Endothelial cell of umbilical vein (primary cell): ENCODE measurements at regions not wholly inside any gene's neighbourhood (a gene's known extent, or its start where the extent isn't known, plus 50 kb on each side); places are given as distances from the start of the nearest gene placed in this dataset.

ENCODE experiments used
- BruUV-seq: library from RNA; stranded (reverse); fragments of 400-500 nt; replicated peaks from 2 replicates; lab custom pipeline; 2021; lab: Mats Ljungman, UMichigan
- CTCF ChIA-PET: fragments of 300-600, 350-600 bp; sonication (Branson Sonifier 250); formaldehyde crosslinking; loops from one replicate; lab custom pipeline; 2021; ENCODE audit warnings: antibody characterized with exemption, inconsistent platforms; lab: Charles Lee
- POLR2A ChIA-PET: fragments of 300-600, 350-600 bp; sonication (Branson Sonifier 250); formaldehyde crosslinking; loops from one replicate; lab custom pipeline; 2021; ENCODE audit warnings: antibody characterized with exemption, inconsistent platforms; lab: Charles Lee
- DNase-seq: peaks from one replicate; pipeline ENCODE4 v3.0.0-alpha.2; 2011; ENCODE audit warnings: low read depth, low spot score
- FAIRE-seq: peaks from 2 replicates; lab custom pipeline; 2011; peaks lifted over from hg19 to GRCh38; lab: Jason Lieb, UNC
- H2AFZ ChIP-seq: 2 replicates; pipeline ENCODE4 v1.6.0; 2012; ENCODE audit warnings: low read depth, low read length, control low read depth, inconsistent platforms
- H3K27ac ChIP-seq: 2 replicates; pipeline ENCODE4 v1.5.1; 2011; ENCODE audit warnings: low read depth, mild to moderate bottlenecking, control low read depth, low read length, moderate library complexity; ENCODE audit not compliant: insufficient read depth
- H3K27me3 ChIP-seq, 2 experiments: 2 replicates each; pipeline versions ENCODE4 v1.6.0 to v1.6.1; 2011; ENCODE audit warnings: low read length in 2 of 2, mixed read lengths in 1 of 2; ENCODE audit not compliant: control insufficient read depth in 2 of 2, insufficient read depth in 2 of 2
- H3K36me3 ChIP-seq, 2 experiments: 2 replicates in 1 of 2; 3 replicates in 1 of 2; pipeline ENCODE4 v1.5.1; 2011; ENCODE audit warnings: low read length in 2 of 2, mild to moderate bottlenecking in 1 of 2, moderate library complexity in 1 of 2; ENCODE audit not compliant: control insufficient read depth in 2 of 2, insufficient read depth in 2 of 2; ENCODE audit errors: extremely low read depth in 1 of 2
- H3K4me1 ChIP-seq: 3 replicates; pipeline ENCODE4 v1.5.1; 2011; ENCODE audit warnings: mild to moderate bottlenecking, low read length; ENCODE audit not compliant: control insufficient read depth, insufficient read depth; ENCODE audit errors: extremely low read depth
- H3K4me2 ChIP-seq: 2 replicates; pipeline ENCODE4 v1.6.1; 2011; ENCODE audit warnings: low read length, control low read depth, mixed read lengths; ENCODE audit not compliant: insufficient read depth
- H3K4me3 ChIP-seq, 3 experiments: fragments of 200-600 bp in 1 of 3; sonication (generic), shearing (Covaris generic) in 1 of 3; replicated peaks in 1 of 3; 2 replicates each; pipeline ENCODE4 v1.5.1; 2011 to 2016; ENCODE audit warnings: control low read depth in 3 of 3, low read length in 3 of 3, mild to moderate bottlenecking in 2 of 3, inconsistent platforms in 1 of 3, low read depth in 1 of 3, moderate library complexity in 1 of 3; ENCODE audit not compliant: insufficient read depth in 1 of 3
- H3K79me2 ChIP-seq: 2 replicates; pipeline ENCODE4 v1.6.0; 2012; ENCODE audit warnings: low read length, inconsistent platforms; ENCODE audit not compliant: control insufficient read depth, insufficient read depth
- H3K9ac ChIP-seq: replicated peaks from 2 replicates; pipeline ENCODE3; 2011; ENCODE audit warnings: low read length, control low read depth; ENCODE audit not compliant: insufficient read depth; ENCODE audit errors: extremely low read depth
- H3K9me1 ChIP-seq: replicated peaks from 3 replicates; pipeline ENCODE4 v1.6.0; 2011; ENCODE audit warnings: mild to moderate bottlenecking, low read length; ENCODE audit not compliant: control insufficient read depth, insufficient read depth; ENCODE audit errors: extremely low read depth
- H3K9me3 ChIP-seq: replicated peaks from 2 replicates; pipeline ENCODE4 v1.5.1; 2012; ENCODE audit warnings: low read length, inconsistent platforms; ENCODE audit not compliant: control insufficient read depth, insufficient read depth
- H4K20me1 ChIP-seq: replicated peaks from 2 replicates; pipeline ENCODE3; 2011; ENCODE audit warnings: mild to moderate bottlenecking, low read length; ENCODE audit not compliant: control insufficient read depth, insufficient read depth; ENCODE audit errors: extremely low read depth
- EZH2 ChIP-seq: IDR thresholded peaks from 2 replicates; pipeline ENCODE4 v1.6.1; 2012; ENCODE audit warnings: borderline replicate concordance, low read depth, mild to moderate bottlenecking, moderate library complexity, low read length, inconsistent platforms; ENCODE audit not compliant: severe bottlenecking
- FOS ChIP-seq: IDR thresholded peaks from 2 replicates; pipeline ENCODE4 v1.6.1; 2011; ENCODE audit warnings: mild to moderate bottlenecking, low read length, moderate library complexity, borderline replicate concordance; ENCODE audit not compliant: insufficient read depth
- GATA2 ChIP-seq: IDR thresholded peaks from 2 replicates; pipeline ENCODE4 v1.7.0; 2011; ENCODE audit warnings: low read depth, mild to moderate bottlenecking, moderate library complexity, mixed read lengths, low read length; ENCODE audit not compliant: insufficient read length, insufficient read depth
- JUN ChIP-seq: IDR thresholded peaks from 2 replicates; pipeline ENCODE4 v1.6.1; 2011; ENCODE audit warnings: borderline replicate concordance, low read depth; ENCODE audit not compliant: insufficient read length, insufficient read depth
- MYC ChIP-seq: IDR thresholded peaks from one replicate; pipeline ENCODE4 v1.6.1; 2011; ENCODE audit warnings: mild to moderate bottlenecking, low read depth, low read length
- POLR2A ChIP-seq: IDR thresholded peaks from 2 replicates; pipeline ENCODE4 v1.6.1; 2012; ENCODE audit warnings: low read depth, mild to moderate bottlenecking, control low read depth, low read length
- POLR2AphosphoS5 ChIP-seq: IDR thresholded peaks from 2 replicates; pipeline ENCODE4 v1.6.1; 2012; ENCODE audit warnings: low read depth, mild to moderate bottlenecking, control low read depth, low read length, moderate library complexity; ENCODE audit not compliant: insufficient read depth
- dilution Hi-C: fragments of 300-500 bp; cut with MboI; formaldehyde crosslinking; loops from one replicate; pipeline ENCODE4 v1.15.0; 2019; ENCODE audit warnings: low sequenced_read_pairs; ENCODE audit not compliant: extremely low pct_ligation_motif_present
- intact Hi-C: fragments of 100-400 bp; cut with micrococcal nuclease; formaldehyde crosslinking; loops from one replicate; pipeline ENCODE4 v1.10.0; 2022
- TF ChIP-seq, protein P1 (sequence below): IDR thresholded peaks from 2 replicates; pipeline ENCODE4 v1.6.1; 2011; ENCODE audit not compliant: insufficient read depth, insufficient read length
- TF ChIP-seq, protein P2 (sequence below), 2 donors: IDR thresholded peaks; 1 replicate in 1 of 2; 2 replicates in 1 of 2; pipeline ENCODE4 v1.5.1; 2011; ENCODE audit warnings: low read length in 2 of 2, mild to moderate bottlenecking in 2 of 2, moderate library complexity in 2 of 2, control low read depth in 1 of 2, inconsistent platforms in 1 of 2, low read depth in 1 of 2; ENCODE audit not compliant: insufficient read depth in 1 of 2; ENCODE audit errors: extremely low read depth in 1 of 2

GRCh38 chr9:95689669-95690068 lies 172.9 kb upstream of the PTCH1 start:
- intact Hi-C loops = no loop called here
- no peak for FAIRE-seq
- H3K4me1 ChIP-seq = no peaks in the 10 kb centered on the region
- no peaks in the 10 kb centered on the region for H3K79me2 ChIP-seq
- TF ChIP-seq EZH2 = no peak
- TF ChIP-seq, protein P1, sequence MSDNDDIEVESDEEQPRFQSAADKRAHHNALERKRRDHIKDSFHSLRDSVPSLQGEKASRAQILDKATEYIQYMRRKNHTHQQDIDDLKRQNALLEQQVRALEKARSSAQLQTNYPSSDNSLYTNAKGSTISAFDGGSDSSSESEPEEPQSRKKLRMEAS = no peak
- no peak for TF ChIP-seq GATA2
- no peak for TF ChIP-seq POLR2A
- no peak for TF ChIP-seq JUN
- no peak for TF ChIP-seq MYC
- no peak for TF ChIP-seq POLR2AphosphoS5
- TF ChIP-seq FOS = no peak
- TF ChIP-seq, protein P2, sequence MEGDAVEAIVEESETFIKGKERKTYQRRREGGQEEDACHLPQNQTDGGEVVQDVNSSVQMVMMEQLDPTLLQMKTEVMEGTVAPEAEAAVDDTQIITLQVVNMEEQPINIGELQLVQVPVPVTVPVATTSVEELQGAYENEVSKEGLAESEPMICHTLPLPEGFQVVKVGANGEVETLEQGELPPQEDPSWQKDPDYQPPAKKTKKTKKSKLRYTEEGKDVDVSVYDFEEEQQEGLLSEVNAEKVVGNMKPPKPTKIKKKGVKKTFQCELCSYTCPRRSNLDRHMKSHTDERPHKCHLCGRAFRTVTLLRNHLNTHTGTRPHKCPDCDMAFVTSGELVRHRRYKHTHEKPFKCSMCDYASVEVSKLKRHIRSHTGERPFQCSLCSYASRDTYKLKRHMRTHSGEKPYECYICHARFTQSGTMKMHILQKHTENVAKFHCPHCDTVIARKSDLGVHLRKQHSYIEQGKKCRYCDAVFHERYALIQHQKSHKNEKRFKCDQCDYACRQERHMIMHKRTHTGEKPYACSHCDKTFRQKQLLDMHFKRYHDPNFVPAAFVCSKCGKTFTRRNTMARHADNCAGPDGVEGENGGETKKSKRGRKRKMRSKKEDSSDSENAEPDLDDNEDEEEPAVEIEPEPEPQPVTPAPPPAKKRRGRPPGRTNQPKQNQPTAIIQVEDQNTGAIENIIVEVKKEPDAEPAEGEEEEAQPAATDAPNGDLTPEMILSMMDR (IDR thresholded peaks at IDR 0.05; ENCODE audit: extremely low read depth in 1 of 2, insufficient read depth in 1 of 2, low read depth in 1 of 2, low read length in 2 of 2) = no peak
- dilution Hi-C loops = no loop called here
- H2AFZ ChIP-seq = no peak overlapping the region
- H3K9ac ChIP-seq = no peak overlapping the region
- no peaks in the 10 kb centered on the region for H3K9me1 ChIP-seq
- BruUV-seq = no TSS peak
- H3K4me3 ChIP-seq = no peak overlapping the region
- CTCF ChIA-PET = interaction anchor here (1.3 kb wide), 1 partner anchor 14 kb away, joined by 3 read pairs; no protein-coding TSS in a partner anchor
- H3K4me2 ChIP-seq = no peak overlapping the region
- no peaks in the 10 kb centered on the region for H3K36me3 ChIP-seq
- DNase-seq = no peak
- POLR2A ChIA-PET = no interaction called here
- no peaks in the 10 kb centered on the region for H4K20me1 ChIP-seq
- peaks cover 0 to 7% of the 10 kb centered on the region in 2 experiments for H3K27me3 ChIP-seq
- H3K9me3 ChIP-seq = no peaks in the 10 kb centered on the region
- no peak overlapping the region for H3K27ac ChIP-seq
